ENCODE measurements at regions not wholly inside any gene's neighbourhood (a gene's known extent, or its start where the extent isn't known, plus 50 kb on each side); places are given as distances from the start of the nearest gene placed in this dataset.

GRCh38 chr4:183393446-183393845 is 51.0 kb upstream of the CDKN2AIP start:
- TF ChIP-seq CTCF (IDR thresholded peaks at IDR 0.05; ENCODE audit: low read depth, low read length) (no peak), EZH2phosphoT487 (IDR thresholded peaks at IDR 0.05; ENCODE audit: low read depth) (no peak)

Measured in OCI-LY3 (cell line).